ENCODE measurements at regions not wholly inside any gene's neighbourhood (a gene's known extent, or its start where the extent isn't known, plus 50 kb on each side); places are given as distances from the start of the nearest gene placed in this dataset.

DNA sequence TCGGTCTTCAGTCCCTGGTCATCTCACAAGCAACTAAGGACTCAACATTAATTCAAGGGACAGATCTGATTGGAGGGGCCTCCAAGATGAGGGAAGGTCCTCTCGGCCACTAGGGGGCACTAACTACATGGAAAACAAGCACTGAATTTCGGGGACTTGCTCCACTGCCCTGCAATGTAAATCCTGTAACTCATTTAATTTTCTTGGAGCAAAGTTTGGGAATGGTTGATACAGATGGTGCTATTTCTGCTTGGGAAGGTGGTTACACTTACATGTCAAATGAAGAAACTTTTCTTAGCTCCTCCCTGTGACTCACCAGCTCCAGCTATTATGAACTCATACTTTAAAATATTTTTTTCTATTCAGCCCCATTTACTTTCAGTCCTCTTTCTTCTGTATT, 97.4 kb upstream of the KCNJ15 start:
- H3K27me3 ChIP-seq (ENCODE audit: control insufficient read depth, insufficient read depth): no peaks in the 10 kb centered on the region
- DNase-seq (peak; percentile 47 to 77 (median 54)), ATAC-seq (peak; percentile 61 to 74)
- H3K4me3 ChIP-seq (ENCODE audit: low read length): no peak overlapping the region
- intact Hi-C loops (cut with DNase I): loop anchor here in 3 of 4 donors (2.0 to 10.0 kb wide), 3 partner anchors 55 to 197 kb away; no protein-coding TSS in a partner anchor
- WGBS: 13% methylated on average over 3 of the region's 3 CpGs
- no peak overlapping the region for H3K27ac ChIP-seq (ENCODE audit: low read length)
- H3K4me1 ChIP-seq (ENCODE audit: control insufficient read depth, insufficient read depth, low read length): no peaks in the 10 kb centered on the region
- no peaks in the 10 kb centered on the region for H3K9me3 ChIP-seq (ENCODE audit: control insufficient read depth, low read length)

GRCh38 chr21:38165466-38166172, 91.2 kb upstream of the KCNJ15 start:
- H3K27me3 ChIP-seq (ENCODE audit: control insufficient read depth, insufficient read depth): no peaks in the 10 kb centered on the region
- WGBS: 43% methylated on average over 10 of the region's 10 CpGs

DNA sequence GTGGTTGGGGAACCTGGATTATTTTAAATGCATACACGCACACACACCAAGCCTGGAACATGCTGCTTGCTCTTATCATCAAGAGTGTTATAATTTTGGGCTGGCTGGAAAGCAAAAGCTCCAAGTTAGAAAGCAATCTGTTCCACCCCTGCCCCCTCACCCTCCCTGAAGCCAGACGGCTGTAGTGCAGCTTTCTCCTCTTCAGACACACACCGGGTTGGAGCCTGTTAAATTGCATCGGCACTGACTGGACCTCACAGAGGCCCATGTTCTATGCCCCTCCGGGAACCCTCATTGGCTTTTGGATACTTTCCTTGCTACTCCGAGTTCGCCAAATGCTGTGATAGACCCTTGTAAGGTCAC, 90.6 kb upstream of the KCNJ15 start:
- peak; percentile 22 to 59 for ATAC-seq
- no peaks in the 10 kb centered on the region for H3K9me3 ChIP-seq (ENCODE audit: control insufficient read depth, low read length)
- H3K4me3 ChIP-seq (ENCODE audit: low read length): no peak overlapping the region
- H3K4me1 ChIP-seq (ENCODE audit: control insufficient read depth, insufficient read depth, low read length): peaks cover 3% of the 10 kb centered on the region
- intact Hi-C loops (cut with DNase I): no loop called here
- H3K27ac ChIP-seq (ENCODE audit: low read length): no peak overlapping the region
- DNase-seq: peak in 1 of 3 donors; percentile 47
- no peaks in the 10 kb centered on the region for H3K27me3 ChIP-seq (ENCODE audit: control insufficient read depth, insufficient read depth)
- WGBS: 30% methylated on average over 7 of the region's 7 CpGs

More at GRCh38 chr21:38165466-38166172, 91.2 kb upstream of the KCNJ15 start:
- Histone ChIP-seq H3K4me1 (ENCODE audit: control insufficient read depth, insufficient read depth, low read length) (peaks cover 3% of the 10 kb centered on the region), H3K27ac (ENCODE audit: low read length) (no peak overlapping the region), H3K4me3 (ENCODE audit: low read length) (no peak overlapping the region), H3K9me3 (ENCODE audit: control insufficient read depth, low read length) (no peaks in the 10 kb centered on the region)
- DNase-seq: no peak
- no peak for ATAC-seq
- intact Hi-C loops (cut with DNase I): no loop called here

DNA sequence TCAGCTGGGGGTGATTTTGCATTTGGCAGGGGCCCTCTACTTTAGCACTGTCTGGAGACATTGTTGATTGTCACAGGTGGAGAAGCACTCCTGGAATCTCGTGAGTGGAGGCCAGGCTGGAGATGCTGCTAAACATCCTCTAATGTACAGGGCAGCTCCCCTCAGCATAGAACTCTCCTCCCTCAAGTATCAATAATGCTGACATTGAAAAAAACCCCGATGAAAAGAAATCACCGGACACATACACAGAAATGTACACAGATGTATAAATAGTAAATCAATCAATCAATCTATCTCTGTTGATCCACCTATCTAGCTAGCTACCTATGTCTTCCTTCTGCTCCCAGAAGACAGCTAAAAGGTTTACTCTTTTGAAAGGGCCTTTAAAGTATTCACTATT, 89.4 kb upstream of the KCNJ15 start:
- 92% methylated on average over 3 of the region's 3 CpGs for WGBS
- H3K9me3 ChIP-seq (ENCODE audit: control insufficient read depth, low read length): no peaks in the 10 kb centered on the region
- H3K27me3 ChIP-seq (ENCODE audit: control insufficient read depth, insufficient read depth): no peaks in the 10 kb centered on the region
- DNase-seq (no peak), ATAC-seq (no peak)
- peaks cover 3% of the 10 kb centered on the region for H3K4me1 ChIP-seq (ENCODE audit: control insufficient read depth, insufficient read depth, low read length)
- intact Hi-C loops (cut with DNase I): no loop called here
- no peak overlapping the region for H3K27ac ChIP-seq (ENCODE audit: low read length)
- no peak overlapping the region for H3K4me3 ChIP-seq (ENCODE audit: low read length)

DNA sequence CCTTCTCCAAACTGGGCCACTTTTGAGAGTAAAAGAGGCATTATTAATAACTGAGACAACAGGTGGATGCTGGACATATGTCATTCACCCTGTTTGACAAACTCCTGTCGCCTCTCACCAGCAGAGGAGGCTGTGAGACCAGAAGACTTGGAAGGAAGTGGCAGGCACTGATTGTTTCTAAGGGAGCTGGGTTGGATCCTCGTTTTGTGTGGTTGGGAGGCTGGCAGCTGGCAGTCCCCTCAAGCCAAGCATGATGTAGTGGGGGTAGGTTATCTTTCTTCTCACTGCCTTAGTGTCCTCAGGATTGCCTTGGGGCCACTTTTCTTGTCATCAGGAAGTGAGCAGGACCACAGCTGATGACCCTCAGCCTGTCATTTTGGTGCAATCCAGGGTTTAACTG, 86.5 kb upstream of the KCNJ15 start:
- no peak overlapping the region for H3K27ac ChIP-seq (ENCODE audit: low read length)
- H3K27me3 ChIP-seq (ENCODE audit: control insufficient read depth, insufficient read depth): no peaks in the 10 kb centered on the region
- ATAC-seq: peak in 1 of 2 donors; percentile 30
- DNase-seq: peak in 2 of 3 donors; percentile 20 to 40
- H3K9me3 ChIP-seq (ENCODE audit: control insufficient read depth, low read length): no peaks in the 10 kb centered on the region
- peaks cover 6% of the 10 kb centered on the region for H3K4me1 ChIP-seq (ENCODE audit: control insufficient read depth, insufficient read depth, low read length)
- WGBS: 35% methylated on average over 2 of the region's 2 CpGs
- no peak overlapping the region for H3K4me3 ChIP-seq (ENCODE audit: low read length)
- intact Hi-C loops (cut with DNase I): loop anchor here in 1 of 4 donors (5.0 kb wide), 1 partner anchor 182 kb away; no protein-coding TSS in a partner anchor

DNA sequence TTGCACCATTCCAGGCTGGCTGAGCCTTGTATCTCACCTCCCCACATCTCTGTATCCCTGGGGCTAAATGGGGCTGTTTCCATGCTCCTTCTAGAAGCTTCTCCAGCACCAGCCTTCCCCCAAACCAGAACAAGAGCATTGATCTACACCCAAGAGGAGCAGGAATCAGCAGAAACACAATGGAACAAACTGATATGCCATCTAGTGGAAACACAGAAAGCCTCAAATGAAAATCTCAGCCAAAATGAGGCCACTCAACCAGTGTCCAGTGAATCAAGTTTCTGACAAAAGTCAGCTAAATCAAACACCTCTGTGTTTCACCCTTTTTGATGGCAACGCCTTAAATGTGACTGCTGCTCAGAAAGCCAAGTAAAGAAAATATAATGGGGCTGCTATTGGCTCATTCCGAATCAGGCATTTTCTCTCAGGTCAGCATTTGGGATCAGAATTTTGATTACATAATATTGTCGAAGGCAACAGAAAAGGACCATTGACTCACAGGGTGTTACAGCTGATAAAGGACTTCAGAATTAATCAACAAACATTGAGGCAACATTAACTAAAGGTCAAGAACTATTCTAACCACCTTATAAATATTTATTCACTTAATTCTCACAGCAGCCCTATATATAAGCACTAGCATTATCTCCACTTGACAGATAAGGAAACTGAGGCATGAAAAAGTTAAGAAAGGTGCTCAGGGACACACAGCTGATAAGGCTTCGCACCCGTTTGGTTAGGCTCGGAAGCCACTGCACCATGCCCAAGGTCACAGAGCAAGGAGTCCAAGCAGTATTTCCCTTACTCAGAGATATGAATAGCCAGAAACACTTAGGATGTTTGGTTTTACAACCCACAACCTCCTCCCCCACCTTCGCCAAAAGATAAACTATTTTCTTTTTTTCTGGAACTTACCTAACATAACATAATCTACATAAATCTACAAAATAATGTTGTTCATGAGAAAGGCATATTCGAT, 85.8 kb upstream of the KCNJ15 start:
- peak in 1 of 3 donors; percentile 27 for DNase-seq
- WGBS: 57% methylated on average over 8 of the region's 8 CpGs
- intact Hi-C loops (cut with DNase I): loop anchor here in 1 of 4 donors (5.0 kb wide), 1 partner anchor 181 kb away; no protein-coding TSS in a partner anchor
- no peak overlapping the region for H3K4me3 ChIP-seq (ENCODE audit: low read length)
- H3K27ac ChIP-seq (ENCODE audit: low read length): no peak overlapping the region
- H3K9me3 ChIP-seq (ENCODE audit: control insufficient read depth, low read length): no peaks in the 10 kb centered on the region
- peaks cover 3% of the 10 kb centered on the region for H3K4me1 ChIP-seq (ENCODE audit: control insufficient read depth, insufficient read depth, low read length)
- ATAC-seq: peak; percentile 53 to 69
- H3K27me3 ChIP-seq (ENCODE audit: control insufficient read depth, insufficient read depth): no peaks in the 10 kb centered on the region

- DNase-seq: peak in 1 of 3 donors; percentile 54
- Histone ChIP-seq H3K9me3 (ENCODE audit: control insufficient read depth, low read length) (no peaks in the 10 kb centered on the region), H3K27me3 (ENCODE audit: control insufficient read depth, insufficient read depth) (no peaks in the 10 kb centered on the region), H3K4me1 (ENCODE audit: control insufficient read depth, insufficient read depth, low read length) (peaks cover 3% of the 10 kb centered on the region), H3K4me3 (ENCODE audit: low read length) (no peak overlapping the region), H3K27ac (ENCODE audit: low read length) (no peak overlapping the region)
- ATAC-seq: peak; percentile 77 to 83
- intact Hi-C loops (cut with DNase I): loop anchor here in 1 of 4 donors (5.0 kb wide), 1 partner anchor 180 kb away; no protein-coding TSS in a partner anchor
- WGBS: 58% methylated on average over 12 of the region's 12 CpGs
Observed at GRCh38 chr21:38171723-38172344, 85.0 kb upstream of the KCNJ15 start.

GRCh38 chr21:38173276-38174035, 83.3 kb upstream of the KCNJ15 start:
- Histone ChIP-seq H3K27ac (ENCODE audit: low read length) (no peak overlapping the region), H3K9me3 (ENCODE audit: control insufficient read depth, low read length) (no peaks in the 10 kb centered on the region), H3K27me3 (ENCODE audit: control insufficient read depth, insufficient read depth) (no peaks in the 10 kb centered on the region), H3K4me3 (ENCODE audit: low read length) (no peak overlapping the region), H3K4me1 (ENCODE audit: control insufficient read depth, insufficient read depth, low read length) (peaks cover 3% of the 10 kb centered on the region)
- no peak for DNase-seq
- intact Hi-C loops (cut with DNase I): loop anchor here in 1 of 4 donors (5.0 kb wide), 1 partner anchor 179 kb away; no protein-coding TSS in a partner anchor
- 93% methylated on average over 3 of the region's 3 CpGs for WGBS
- ATAC-seq: no peak

- ATAC-seq: no peak
- DNase-seq: no peak
- peaks cover 3% of the 10 kb centered on the region for H3K4me1 ChIP-seq (ENCODE audit: control insufficient read depth, insufficient read depth, low read length)
- 49% methylated on average over 1 of the region's 1 CpG for WGBS
- no peak overlapping the region for H3K27ac ChIP-seq (ENCODE audit: low read length)
- H3K9me3 ChIP-seq (ENCODE audit: control insufficient read depth, low read length): no peaks in the 10 kb centered on the region
- H3K4me3 ChIP-seq (ENCODE audit: low read length): no peak overlapping the region
- no peaks in the 10 kb centered on the region for H3K27me3 ChIP-seq (ENCODE audit: control insufficient read depth, insufficient read depth)
- intact Hi-C loops (cut with DNase I): no loop called here
Observed at GRCh38 chr21:38175306-38175705, 81.5 kb upstream of the KCNJ15 start.

GRCh38 chr21:38177919-38178652, 78.7 kb upstream of the KCNJ15 start:
- Histone ChIP-seq H3K4me1 (ENCODE audit: control insufficient read depth, insufficient read depth, low read length) (peaks cover 3% of the 10 kb centered on the region), H3K27me3 (ENCODE audit: control insufficient read depth, insufficient read depth) (no peaks in the 10 kb centered on the region), H3K4me3 (ENCODE audit: low read length) (no peak overlapping the region), H3K27ac (ENCODE audit: low read length) (no peak overlapping the region), H3K9me3 (ENCODE audit: control insufficient read depth, low read length) (no peaks in the 10 kb centered on the region)
- WGBS: 94% methylated on average over 4 of the region's 5 CpGs
- ATAC-seq: no peak
- intact Hi-C loops (cut with DNase I): no loop called here
- DNase-seq: no peak
